HG03108 (cell line): ENCODE measurements at regions not wholly inside any gene's neighbourhood (a gene's known extent, or its start where the extent isn't known, plus 50 kb on each side); places are given as distances from the start of the nearest gene placed in this dataset.
"Not testable (repeated sequence)": the region's sequence is repeated elsewhere in the genome, so short reads cannot be mapped to it uniquely, and the experiment has no call there.

Experiments
- ATAC-seq: cut with Tn5 transposase; IDR thresholded peaks from one replicate; pipeline ENCODE4 v1.9.1; 2021; ENCODE audit warnings: moderate library complexity; ENCODE audit not compliant: unreplicated experiment

DNA sequence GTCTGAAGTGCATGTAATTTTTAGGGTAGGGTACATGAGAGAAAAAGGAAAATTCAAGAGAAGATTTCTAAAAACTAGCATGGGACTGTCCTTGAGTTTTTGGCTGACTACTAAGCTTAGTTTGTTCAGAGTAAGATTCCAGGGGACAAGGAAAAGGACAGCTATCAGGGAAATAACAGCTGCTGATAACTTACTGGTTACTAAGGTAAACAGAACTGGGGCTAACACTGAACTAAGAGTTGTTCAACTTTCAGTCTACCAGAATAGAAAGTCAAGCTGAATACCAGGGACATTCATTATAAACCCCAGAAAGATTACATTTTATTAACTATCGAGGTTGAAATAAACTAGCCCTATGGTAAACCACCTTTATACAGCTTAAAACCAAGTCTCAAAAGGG is 261.8 kb upstream of the CYRIA start:
- no peak for ATAC-seq

DNA sequence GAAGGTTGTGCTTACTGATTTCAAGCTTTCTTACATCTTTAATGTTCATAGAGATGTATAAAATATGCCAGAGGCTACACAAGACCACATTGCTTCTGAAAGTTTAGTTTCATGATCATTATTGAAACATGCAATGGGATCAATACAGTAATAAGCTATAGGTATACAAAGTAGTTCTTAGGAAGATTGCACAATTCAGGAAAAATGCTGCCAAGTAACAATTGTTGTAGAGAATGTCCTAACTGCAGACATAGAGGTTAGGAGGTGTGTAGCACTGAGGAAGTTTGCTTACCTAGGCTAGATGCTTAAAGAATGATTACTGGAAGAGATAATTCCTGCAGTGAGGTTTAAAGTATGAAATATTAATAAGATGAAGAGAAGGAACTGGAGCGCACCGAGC is 259.5 kb upstream of the CYRIA start:
- ATAC-seq, result no peak

DNA sequence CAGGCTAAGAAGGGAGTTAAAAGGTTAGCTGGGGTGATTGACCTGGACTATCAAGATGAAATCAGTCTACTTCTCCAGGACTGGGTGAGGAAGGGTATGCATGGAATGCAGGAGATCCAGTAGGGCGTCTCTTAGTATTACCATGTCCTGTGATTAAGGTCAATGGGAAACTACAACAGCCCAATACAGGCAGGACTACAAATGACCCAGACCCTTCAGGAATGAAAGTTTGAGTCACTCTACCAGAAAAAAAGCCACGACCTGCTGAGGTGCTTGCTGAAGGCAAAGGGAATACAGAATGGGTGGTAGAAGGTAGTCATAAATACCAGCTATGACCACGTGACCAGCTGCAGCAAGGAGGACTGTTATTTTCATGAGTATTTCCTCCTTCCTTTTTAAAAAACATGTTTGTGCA is 249.7 kb upstream of the CYRIA start:
- ATAC-seq, result not testable (repeated sequence)

DNA sequence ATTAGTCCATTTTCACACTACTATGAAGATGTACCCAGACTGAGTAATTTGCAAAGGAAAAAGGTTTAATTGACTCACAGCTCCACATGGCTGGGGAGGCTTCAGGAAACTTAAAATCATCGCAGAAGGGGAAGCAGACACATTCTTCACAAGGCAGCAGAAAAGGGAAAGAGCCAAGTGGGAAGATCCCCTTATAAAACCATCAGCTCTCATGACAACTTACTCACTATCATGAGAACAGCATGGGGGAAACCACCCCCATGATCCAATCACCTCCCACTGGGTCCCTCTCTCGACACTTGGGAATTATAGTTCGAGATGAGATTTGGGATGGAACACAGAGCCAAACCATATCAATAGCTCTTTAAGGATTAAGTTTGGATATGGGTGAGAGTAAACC is 246.1 kb upstream of the CYRIA start:
- no peak for ATAC-seq

DNA sequence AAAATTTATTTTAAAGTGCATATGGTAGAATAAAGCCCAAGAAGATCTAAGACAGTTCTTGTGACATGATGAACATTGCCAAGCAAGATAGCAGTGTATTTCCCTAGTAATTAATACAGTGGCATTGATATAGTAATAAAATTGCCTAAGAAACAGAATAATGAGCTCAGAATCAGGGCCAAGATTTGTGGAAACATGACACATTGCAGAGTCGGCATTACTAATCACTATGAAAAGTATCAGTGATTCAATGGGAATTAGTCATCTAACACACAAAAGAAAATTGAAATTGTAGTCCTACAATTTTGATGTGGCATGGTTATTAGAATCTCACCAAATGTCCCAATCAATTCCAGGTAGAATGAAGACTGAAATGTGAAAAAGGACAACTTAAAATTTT is 243.0 kb upstream of the CYRIA start:
- ATAC-seq, result no peak

DNA sequence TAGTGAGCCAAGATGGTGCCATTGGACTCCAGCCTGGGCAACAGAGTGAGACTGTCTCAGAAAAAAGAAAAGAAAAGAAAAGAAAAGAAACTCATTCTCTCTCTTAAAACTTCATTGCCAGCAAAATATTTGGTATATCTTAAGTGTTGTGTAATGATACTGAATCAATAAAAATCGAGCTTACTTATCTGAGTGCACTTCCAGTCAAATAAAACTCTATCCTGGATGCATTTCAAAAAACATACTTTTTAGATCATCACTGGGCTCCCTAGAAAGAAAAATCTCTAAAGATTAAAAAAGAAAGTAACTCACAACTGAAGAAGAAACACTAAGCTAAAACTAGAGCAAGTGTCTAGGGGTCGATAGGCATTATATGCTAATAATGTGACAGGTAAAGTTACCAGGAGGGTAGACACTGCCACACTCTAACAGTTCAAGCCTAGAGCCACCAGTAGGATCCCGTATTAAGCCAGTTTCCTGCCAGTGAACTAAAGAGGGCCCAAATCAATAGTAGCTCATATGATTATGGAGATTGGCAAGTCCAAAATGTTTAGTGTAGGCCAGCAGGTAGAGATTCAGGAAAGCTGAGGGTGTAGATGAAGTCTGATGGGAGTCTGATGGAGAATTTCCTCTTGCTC is 242.1 kb upstream of the CYRIA start:
- ATAC-seq, result no peak

DNA sequence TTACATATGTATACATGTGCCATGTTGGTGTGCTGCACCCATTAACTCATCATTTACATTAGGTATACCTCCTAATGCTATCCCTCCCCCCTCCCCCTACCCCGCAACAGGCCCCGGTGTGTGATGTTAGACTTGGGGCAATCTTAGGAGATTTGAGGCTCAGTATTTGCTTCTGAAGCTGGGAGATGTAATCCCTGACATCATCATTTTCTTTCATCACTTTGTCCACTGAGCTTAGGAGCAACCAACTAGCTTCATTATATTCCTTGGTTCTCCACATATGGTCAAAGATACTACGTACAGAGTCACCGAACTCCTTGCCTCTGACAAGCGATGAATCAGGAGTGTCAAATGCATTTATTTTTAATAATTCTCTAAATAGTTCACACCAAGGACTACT is 239.7 kb upstream of the CYRIA start:
- ATAC-seq, result not testable (repeated sequence)

DNA sequence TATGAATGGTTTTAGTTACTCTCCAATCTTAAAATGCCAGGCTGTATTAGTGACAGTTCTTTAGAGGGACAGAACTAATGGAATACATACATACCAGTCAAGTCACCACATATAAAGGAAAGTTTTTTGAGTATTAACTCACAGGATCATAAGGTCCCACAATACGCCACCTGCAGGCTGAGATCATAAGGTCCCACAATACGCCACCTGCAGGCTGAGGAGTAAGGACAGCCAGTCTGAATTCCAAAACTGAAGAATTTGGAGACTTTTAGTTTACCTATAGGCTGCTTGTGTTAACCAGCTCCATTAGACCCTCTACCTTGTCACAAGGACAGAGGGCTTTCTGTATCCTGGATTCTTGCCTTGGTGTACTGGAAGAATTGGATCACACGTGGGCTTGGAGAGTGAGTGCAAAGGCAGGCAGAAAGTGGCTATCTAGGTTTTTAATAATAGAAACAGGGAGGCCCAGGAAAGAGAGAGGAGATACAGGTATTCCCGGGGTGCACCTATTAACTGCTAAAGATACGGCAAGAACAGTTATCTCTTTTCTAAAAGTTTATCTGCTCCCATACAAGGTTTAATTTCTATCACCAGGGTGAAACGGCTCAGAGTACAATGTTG is 234.9 kb upstream of the CYRIA start:
- ATAC-seq, result peak; percentile 58

DNA sequence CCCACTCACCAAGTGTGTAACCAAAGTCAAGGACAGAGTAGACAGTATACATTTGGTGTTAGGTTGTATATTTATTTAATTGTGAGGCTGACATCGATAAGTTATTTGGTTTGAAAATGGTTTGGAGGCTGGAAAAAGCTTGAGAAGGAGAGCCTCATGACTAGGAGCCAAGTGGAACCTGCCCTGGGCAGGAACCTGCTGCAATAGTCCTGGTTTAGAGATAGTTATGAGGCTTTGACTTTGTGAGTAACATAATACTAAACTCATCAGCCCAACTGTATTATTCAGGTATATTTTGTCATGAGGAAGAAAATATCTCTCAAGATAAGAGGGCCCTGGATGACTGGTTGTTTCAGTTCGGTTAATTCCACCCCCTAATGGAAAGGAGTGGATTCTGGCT is 234.3 kb upstream of the CYRIA start:
- no peak for ATAC-seq

DNA sequence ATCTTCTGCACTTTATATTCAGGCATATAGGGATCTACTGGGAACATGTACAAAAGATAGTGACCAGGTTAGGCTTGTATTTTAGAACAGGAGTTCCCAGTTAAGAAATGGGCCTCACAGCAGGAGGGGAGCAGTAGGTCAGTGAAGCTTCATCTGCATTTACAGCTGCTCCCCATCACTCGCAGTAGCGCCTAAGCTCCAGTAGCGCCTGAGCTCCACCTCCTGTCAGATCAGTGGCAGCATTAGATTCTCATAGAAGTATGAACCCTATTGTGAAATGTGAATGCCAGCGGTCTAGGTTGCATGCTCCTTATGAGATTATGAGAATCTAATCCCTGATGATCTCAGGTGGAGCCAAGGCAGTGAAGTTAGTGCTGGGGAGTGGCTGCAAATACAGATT is 224.4 kb upstream of the CYRIA start:
- no peak for ATAC-seq

DNA sequence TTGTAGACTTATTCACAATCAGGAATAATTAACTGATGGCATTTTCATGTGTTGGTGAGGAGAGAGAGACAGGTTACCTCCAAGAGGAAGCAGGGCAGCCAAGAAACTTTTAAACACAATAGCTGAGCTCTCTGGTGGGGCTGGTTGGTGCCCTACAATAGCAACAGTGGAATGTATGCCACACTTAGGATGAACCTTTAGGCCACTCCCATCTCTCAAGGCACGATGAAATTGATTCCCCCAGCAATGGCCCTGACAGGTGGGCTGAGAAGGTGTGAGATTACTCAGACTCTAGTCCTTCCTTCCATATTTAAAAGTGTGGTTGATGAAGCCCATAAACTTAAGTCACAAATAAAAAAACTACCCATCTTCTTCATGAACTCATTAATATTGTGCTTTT is 219.4 kb upstream of the CYRIA start:
- no peak for ATAC-seq

DNA sequence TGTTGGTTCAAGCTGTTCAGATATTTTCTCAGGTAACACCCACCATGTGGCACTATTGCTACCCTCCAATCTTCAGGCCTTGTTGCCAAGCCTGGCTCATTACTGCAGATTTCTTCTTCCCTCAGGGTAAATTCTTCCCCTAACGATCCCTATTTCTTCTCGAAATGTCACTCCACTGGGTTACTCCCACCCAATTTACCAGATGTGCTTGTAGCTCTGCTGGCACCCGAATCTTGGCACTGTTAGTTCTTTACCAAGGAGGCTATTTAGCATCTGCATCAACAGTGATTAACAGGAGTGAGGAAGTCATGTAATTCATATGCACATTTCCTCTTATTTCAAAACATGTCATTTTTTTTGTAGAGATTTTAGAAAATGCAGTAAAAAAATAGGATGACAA is 217.1 kb upstream of the CYRIA start:
- ATAC-seq, result no peak

DNA sequence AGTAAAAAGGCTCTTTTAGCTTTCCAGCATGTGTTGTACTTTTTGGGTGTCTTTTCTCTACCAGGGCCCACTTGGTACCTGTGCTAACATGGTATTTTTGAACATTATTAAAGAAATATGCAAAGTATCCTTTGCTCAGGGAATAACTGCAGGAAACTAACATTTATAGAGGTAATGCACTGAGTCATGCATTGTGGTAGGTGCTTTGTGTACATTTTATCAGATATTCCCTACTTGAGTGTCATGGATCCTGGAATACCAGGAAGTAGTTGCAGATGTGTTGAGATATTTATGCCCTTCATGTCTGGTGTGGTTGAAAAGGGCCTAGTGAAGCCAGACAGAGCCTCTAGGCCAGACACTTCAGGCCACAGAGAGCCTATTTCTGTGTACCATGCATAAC is 215.5 kb upstream of the CYRIA start:
- no peak for ATAC-seq

DNA sequence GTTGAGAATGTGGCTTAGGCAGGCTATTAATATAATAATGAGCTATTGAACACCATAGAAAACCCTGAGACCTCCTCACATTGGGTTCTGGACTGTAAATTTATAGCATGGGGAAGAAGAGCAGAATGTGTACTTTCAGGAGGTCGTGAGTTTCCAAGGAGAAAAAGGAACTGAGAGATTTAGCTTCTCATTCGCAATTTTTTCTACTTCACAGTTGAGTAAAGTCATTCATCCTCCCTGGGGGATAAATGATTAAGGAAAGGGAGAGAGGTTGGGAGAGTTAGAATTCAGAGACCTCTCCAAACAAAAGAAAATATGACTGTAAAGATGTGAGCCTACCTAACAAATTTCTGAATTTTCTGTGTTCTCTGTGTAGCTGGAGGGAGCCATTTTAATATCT is 205.8 kb upstream of the CYRIA start:
- no peak for ATAC-seq

DNA sequence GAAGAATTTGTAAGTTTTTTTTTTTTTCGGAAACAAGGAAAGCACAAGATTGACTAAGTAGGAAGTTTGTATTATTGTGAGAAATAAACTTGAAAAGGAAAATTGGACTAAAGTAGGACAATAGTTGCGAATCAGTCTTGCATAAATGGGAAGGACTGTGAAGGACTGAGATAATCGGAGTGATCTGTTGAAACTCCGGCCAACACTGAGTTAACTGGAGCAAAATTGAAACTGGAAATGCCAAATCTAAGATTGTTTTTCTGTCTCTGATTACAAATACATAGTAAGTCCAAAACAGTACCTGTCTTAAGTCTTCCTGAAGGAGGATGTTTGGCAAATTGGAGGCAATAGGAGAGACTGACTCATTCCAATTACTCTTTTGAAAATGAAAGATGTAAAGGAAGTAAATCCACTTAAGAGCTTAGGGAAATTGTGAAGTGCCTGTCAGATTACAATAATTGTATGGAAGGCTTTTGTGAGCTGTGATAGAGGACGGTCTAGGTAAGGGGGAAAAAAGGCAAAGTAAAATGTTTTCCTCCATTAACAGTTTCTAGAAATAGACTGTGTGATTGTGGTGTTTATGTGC is 204.9 kb upstream of the CYRIA start:
- no peak for ATAC-seq

DNA sequence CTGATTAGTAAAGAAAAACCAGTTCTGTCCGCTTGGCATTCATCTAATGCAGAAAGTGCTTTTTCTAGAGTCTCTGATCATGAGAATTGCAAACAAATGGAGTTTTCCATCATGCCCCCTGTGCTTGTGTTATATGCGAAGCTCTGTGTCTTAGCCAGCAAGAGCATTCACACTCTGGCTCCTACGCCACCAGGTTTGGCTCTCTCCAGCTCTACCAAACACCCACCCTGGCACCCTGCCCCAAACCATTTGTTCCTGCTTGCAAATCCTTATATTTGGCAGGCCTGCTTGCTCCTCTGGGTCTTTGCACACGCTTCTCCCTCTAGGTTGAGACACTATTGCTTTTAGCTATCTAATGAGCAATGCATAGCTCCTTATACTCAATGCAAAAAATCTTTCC is 204.1 kb upstream of the CYRIA start:
- no peak for ATAC-seq

DNA sequence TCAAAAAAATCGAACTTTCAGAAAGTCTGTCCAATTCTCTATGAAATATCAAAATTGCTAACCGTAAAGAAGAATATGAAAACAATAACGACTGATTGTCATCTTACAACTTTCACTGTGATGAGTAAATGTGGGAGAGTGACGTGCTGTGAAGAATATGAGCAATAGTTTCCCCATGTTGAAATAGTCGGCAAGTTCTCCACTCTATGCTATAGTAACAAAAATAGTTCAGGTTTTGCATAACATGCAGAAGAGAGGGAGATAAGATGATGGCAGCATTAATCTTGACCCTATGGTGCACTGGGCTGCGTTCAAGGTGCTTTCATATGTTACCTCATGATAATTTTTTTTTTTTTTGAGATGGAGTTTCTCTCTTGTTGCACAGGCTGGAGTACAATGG is 196.8 kb upstream of the CYRIA start:
- ATAC-seq, result no peak

DNA sequence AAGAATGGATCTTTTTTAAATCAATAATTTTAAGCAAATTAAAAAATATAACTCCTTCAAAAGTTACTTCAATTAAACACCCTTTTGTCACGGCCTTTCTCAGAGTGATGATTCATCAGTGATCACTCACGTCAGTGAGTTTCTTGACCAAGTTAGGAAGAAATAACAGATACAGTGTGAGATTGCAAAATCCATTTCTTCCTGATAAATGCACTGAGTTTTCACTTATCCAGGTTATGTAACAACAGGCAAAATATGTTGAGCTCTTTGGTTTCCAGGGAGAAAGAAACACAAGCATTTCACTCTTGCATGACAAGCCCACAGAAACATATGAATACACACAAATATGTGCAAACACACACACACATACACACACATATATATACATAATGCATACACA is 195.9 kb upstream of the CYRIA start:
- ATAC-seq, result no peak

DNA sequence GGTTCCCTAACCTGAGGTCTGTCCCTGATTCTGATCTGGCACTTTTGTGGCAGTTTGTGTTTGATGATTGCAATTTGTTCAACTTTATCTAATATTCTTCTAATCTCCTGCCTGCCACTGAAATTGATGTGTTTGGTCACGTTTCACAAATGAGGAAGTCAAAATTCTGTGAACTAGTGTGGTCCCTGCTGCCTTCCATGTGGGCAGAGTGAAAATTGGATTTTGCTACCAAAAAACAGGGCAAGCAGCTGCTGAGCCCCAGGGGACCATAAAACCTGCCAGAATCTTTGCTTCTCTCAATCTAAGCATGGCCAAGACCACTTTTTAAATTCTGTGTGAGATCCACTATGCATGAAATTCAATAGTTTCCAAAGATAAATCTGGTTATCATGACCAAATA is 195.5 kb upstream of the CYRIA start:
- ATAC-seq, result no peak

DNA sequence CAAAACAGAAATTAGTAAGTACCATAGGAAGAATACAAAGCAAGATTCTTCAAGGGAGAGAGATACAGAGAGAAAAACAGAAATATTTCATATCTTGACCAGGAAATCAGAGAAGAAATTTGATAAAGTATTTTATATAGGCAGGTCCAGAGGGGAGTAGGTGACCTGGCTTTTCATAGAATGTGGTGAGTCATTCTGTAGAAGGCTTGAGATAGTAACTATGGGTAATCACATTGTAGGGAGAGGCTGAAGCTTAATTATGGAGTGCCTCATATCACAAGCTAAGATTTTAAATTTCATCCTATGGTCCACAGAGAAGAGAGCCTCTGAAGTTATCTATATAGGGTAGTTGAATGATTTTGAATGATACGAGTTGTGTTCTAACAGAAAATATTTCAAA is 195.0 kb upstream of the CYRIA start:
- no peak for ATAC-seq

DNA sequence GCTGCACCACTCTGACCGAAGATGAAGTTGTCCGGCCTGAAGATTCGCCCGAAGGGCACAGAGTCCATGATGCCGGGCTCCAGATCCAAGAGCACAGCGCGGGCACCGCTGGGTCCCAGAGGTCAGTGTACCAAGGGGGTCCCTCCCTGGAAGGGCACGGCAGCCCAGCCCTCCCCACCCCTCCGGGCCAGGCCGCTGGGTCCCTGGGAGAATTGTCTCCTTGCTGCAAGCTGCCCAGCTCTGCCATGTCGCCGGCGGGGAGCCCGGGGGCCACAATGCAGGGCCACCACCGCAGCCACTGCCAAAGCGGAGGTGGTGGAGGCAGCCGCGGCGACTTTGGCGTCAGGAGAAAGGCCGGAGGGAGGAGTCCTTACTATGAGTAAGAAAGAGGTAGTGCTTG is 189.5 kb upstream of the CYRIA start:
- no peak for ATAC-seq

DNA sequence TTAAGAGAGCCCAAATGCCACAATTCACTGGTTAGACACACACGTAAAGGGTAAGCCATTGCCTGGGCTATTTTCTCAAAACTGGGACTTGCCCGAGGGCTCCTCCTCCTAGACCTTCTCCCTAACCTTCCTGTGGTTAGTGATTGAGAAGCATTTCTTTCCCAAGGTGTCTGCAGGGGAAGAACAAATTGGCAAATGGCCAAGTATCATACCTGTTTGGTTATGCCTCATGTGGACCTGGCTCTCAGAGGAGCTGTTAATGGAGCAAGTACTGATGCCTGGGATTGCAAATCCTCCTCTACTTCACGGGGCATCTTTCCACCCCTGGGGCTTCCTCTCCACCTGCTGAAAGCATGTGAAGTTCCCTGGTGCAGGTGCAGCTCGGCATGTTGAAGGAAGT is 187.5 kb upstream of the CYRIA start:
- ATAC-seq, result no peak

DNA sequence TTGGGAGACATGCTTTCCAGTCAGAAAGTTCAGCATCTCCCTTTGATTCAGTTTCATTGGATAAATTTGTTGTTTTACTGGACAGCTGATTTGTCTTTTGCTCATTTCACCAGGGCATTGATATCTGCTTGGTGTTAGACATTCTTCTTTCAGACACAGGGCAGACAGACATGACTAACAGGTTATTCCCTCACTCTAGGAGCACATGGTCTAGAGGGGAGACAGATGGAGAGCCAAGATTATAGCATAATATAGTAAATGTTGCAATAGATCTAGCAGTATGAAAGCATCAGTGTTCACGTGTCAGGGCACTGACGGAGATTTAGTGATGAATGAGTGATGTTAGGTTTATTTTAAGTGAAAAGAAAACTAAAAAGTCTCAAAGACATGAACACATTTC is 187.0 kb upstream of the CYRIA start:
- no peak for ATAC-seq
